ENCODE measurements at regions not wholly inside any gene's neighbourhood (a gene's known extent, or its start where the extent isn't known, plus 50 kb on each side); places are given as distances from the start of the nearest gene placed in this dataset.

DNA sequence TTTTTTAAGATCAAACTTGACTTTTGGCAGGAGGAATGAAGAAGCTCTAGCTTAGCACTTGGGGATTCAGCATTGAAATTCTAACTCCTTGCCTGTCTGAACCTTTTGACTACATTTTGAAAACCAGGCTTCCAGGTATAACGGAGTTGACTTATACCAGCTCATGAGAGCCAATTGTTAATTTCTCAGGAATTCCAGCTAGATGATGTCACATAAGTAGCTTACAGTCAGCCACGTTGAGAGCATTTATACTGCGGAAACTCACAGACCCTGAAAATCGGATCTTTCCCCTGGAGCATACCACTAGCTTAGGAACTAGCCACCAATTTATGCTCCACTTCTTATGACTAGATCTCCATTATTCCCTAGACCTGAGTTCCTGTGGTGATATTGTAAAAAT, 321.4 kb upstream of the DPH6 start:
- TF ChIP-seq, protein P1, sequence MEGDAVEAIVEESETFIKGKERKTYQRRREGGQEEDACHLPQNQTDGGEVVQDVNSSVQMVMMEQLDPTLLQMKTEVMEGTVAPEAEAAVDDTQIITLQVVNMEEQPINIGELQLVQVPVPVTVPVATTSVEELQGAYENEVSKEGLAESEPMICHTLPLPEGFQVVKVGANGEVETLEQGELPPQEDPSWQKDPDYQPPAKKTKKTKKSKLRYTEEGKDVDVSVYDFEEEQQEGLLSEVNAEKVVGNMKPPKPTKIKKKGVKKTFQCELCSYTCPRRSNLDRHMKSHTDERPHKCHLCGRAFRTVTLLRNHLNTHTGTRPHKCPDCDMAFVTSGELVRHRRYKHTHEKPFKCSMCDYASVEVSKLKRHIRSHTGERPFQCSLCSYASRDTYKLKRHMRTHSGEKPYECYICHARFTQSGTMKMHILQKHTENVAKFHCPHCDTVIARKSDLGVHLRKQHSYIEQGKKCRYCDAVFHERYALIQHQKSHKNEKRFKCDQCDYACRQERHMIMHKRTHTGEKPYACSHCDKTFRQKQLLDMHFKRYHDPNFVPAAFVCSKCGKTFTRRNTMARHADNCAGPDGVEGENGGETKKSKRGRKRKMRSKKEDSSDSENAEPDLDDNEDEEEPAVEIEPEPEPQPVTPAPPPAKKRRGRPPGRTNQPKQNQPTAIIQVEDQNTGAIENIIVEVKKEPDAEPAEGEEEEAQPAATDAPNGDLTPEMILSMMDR (IDR thresholded peaks at IDR 0.05), result no peak
- TF ChIP-seq POLR2A (IDR thresholded peaks at IDR 0.05), result no peak

All from lower leg skin (tissue), 3 donors.